ENCODE measurements at regions not wholly inside any gene's neighbourhood (a gene's known extent, or its start where the extent isn't known, plus 50 kb on each side); places are given as distances from the start of the nearest gene placed in this dataset.

GRCh38 chr2:125713533-125713932, 942.4 kb upstream of the GYPC start:
- no peaks in the 10 kb centered on the region for H4K20me1 ChIP-seq (ENCODE audit: insufficient read depth)
- no peaks in the 10 kb centered on the region for H3K27me3 ChIP-seq (ENCODE audit: insufficient read depth, low read depth)
- no peak overlapping the region for H3K27ac ChIP-seq
- H3K4me3 ChIP-seq = no peak overlapping the region
- no peaks in the 10 kb centered on the region for H3K9me2 ChIP-seq (ENCODE audit: insufficient read depth)
- TF ChIP-seq EZH2 (IDR thresholded peaks at IDR 0.05; ENCODE audit: low read depth) = no peak
- no peak for TF ChIP-seq CTCF (conservative IDR thresholded peaks at IDR 0.05)
- H3K79me2 ChIP-seq (ENCODE audit: low read depth) = no peaks in the 10 kb centered on the region
- H2AFZ ChIP-seq = no peak overlapping the region
- no peaks in the 10 kb centered on the region for H3F3A ChIP-seq (ENCODE audit: insufficient read depth, low read depth)
- no peak for DNase-seq
- intact Hi-C loops (cut with micrococcal nuclease; ENCODE audit: unreplicated experiment) = no loop called here
- no peaks in the 10 kb centered on the region for H3K4me1 ChIP-seq (replicated peaks; ENCODE audit: insufficient read depth)
- no peaks in the 10 kb centered on the region for H3K9me3 ChIP-seq (ENCODE audit: insufficient read depth, low read depth)
- no peaks in the 10 kb centered on the region for H3K36me3 ChIP-seq (ENCODE audit: low read depth)
- H3K4me2 ChIP-seq = no peak overlapping the region
- POLR2A ChIA-PET (ENCODE audit: unreplicated experiment) = no interaction called here
- no TSS peak for BruUV-seq (replicated peaks)
- CTCF ChIA-PET = no interaction called here

- H3F3A ChIP-seq (ENCODE audit: insufficient read depth, low read depth) = no peaks in the 10 kb centered on the region
- H4K20me1 ChIP-seq (ENCODE audit: insufficient read depth) = no peaks in the 10 kb centered on the region
- H3K27me3 ChIP-seq (ENCODE audit: insufficient read depth, low read depth) = no peaks in the 10 kb centered on the region
- 0 out of 2 replicates have a peak, but pooled peaks cover 3% of the 10 kb centered on the region for H3K9me2 ChIP-seq (ENCODE audit: insufficient read depth)
- POLR2A ChIA-PET (ENCODE audit: unreplicated experiment) = no interaction called here
- H3K9me3 ChIP-seq (ENCODE audit: insufficient read depth, low read depth) = no peaks in the 10 kb centered on the region
- no peaks in the 10 kb centered on the region for H3K36me3 ChIP-seq (ENCODE audit: low read depth)
- H3K4me1 ChIP-seq (replicated peaks; ENCODE audit: insufficient read depth) = no peaks in the 10 kb centered on the region
- H3K27ac ChIP-seq = no peak overlapping the region
- intact Hi-C loops (cut with micrococcal nuclease; ENCODE audit: unreplicated experiment) = no loop called here
- no peak for TF ChIP-seq EZH2 (IDR thresholded peaks at IDR 0.05; ENCODE audit: low read depth)
- no peak for TF ChIP-seq CTCF (conservative IDR thresholded peaks at IDR 0.05)
- no peak overlapping the region for H3K4me2 ChIP-seq
- CTCF ChIA-PET = no interaction called here
- H3K79me2 ChIP-seq (ENCODE audit: low read depth) = no peaks in the 10 kb centered on the region
- no peak overlapping the region for H3K4me3 ChIP-seq
- no TSS peak for BruUV-seq (replicated peaks)
- no peak for DNase-seq
- no peak overlapping the region for H2AFZ ChIP-seq
Observed at GRCh38 chr2:125721072-125721721, 934.8 kb upstream of the GYPC start.

GRCh38 chr2:125730921-125731320, 925.0 kb upstream of the GYPC start:
- Histone ChIP-seq H3K4me3 (no peak overlapping the region), H3K4me1 (replicated peaks; ENCODE audit: insufficient read depth) (no peaks in the 10 kb centered on the region), H4K20me1 (ENCODE audit: insufficient read depth) (no peaks in the 10 kb centered on the region), H3K27ac (no peak overlapping the region), H3K79me2 (ENCODE audit: low read depth) (no peaks in the 10 kb centered on the region), H3K4me2 (no peak overlapping the region), H3K9me3 (ENCODE audit: insufficient read depth, low read depth) (no peaks in the 10 kb centered on the region), H3K36me3 (ENCODE audit: low read depth) (no peaks in the 10 kb centered on the region), H3K27me3 (ENCODE audit: insufficient read depth, low read depth) (no peaks in the 10 kb centered on the region), H3K9me2 (ENCODE audit: insufficient read depth) (no peaks in the 10 kb centered on the region), H3F3A (ENCODE audit: insufficient read depth, low read depth) (no peaks in the 10 kb centered on the region), H2AFZ (no peak overlapping the region)
- ChIA-PET CTCF (no interaction called here), POLR2A (ENCODE audit: unreplicated experiment) (no interaction called here)
- DNase-seq = no peak
- TF ChIP-seq CTCF (conservative IDR thresholded peaks at IDR 0.05) (no peak), EZH2 (IDR thresholded peaks at IDR 0.05; ENCODE audit: low read depth) (no peak)
- no TSS peak for BruUV-seq (replicated peaks)
- intact Hi-C loops (cut with micrococcal nuclease; ENCODE audit: unreplicated experiment) = no loop called here

All from PC-9 (cell line).